PFSK-1 (cell line): ENCODE measurements at regions not wholly inside any gene's neighbourhood (a gene's known extent, or its start where the extent isn't known, plus 50 kb on each side); places are given as distances from the start of the nearest gene placed in this dataset.

Experiments
- FOXP2 ChIP-seq: optimal IDR thresholded peaks from 2 replicates; pipeline ENCODE3; 2011; ENCODE audit warnings: borderline replicate concordance, control low read depth, inconsistent platforms; ENCODE audit not compliant: insufficient read depth; ENCODE audit errors: extremely low read length, extremely low read depth
- POLR2AphosphoS5 ChIP-seq: IDR thresholded peaks from 2 replicates; pipeline ENCODE4 v1.6.1; 2012; ENCODE audit warnings: low read depth, mild to moderate bottlenecking, control low read depth, low read length, moderate library complexity
- REST ChIP-seq, 2 experiments: IDR thresholded peaks; 2 replicates each; pipeline versions ENCODE4 v1.6.1 to v1.8.0; 2011 to 2012; ENCODE audit warnings: low read depth in 2 of 2, low read length in 2 of 2, control low read depth in 1 of 2, inconsistent platforms in 1 of 2, mild to moderate bottlenecking in 1 of 2, moderate library complexity in 1 of 2; ENCODE audit not compliant: insufficient read depth in 1 of 2
- SIN3A ChIP-seq: IDR thresholded peaks from 2 replicates; pipeline ENCODE4 v1.6.1; 2012; ENCODE audit warnings: mild to moderate bottlenecking, low read length, moderate library complexity, borderline replicate concordance; ENCODE audit not compliant: insufficient read depth
- TAF1 ChIP-seq: IDR thresholded peaks from 2 replicates; pipeline ENCODE4 v1.6.1; 2012; ENCODE audit warnings: low read length, control low read depth, borderline replicate concordance; ENCODE audit not compliant: insufficient read depth

- no peak for TF ChIP-seq FOXP2
- no peak for TF ChIP-seq POLR2AphosphoS5
- no peak for TF ChIP-seq SIN3A
- TF ChIP-seq TAF1: no peak
- TF ChIP-seq REST (IDR thresholded peaks at IDR 0.05; ENCODE audit: insufficient read depth in 1 of 2, low read depth in 2 of 2, low read length in 2 of 2): no peak
Observed at GRCh38 chr6:168890306-168890980, 363.2 kb downstream of the THBS2 start.

GRCh38 chr6:168888786-168889345 lies 364.8 kb downstream of the THBS2 start:
- TF ChIP-seq FOXP2 (no peak), POLR2AphosphoS5 (no peak), TAF1 (no peak), SIN3A (no peak), REST (IDR thresholded peaks at IDR 0.05; ENCODE audit: insufficient read depth in 1 of 2, low read depth in 2 of 2, low read length in 2 of 2) (no peak)

- TF ChIP-seq TAF1: no peak
- TF ChIP-seq REST (IDR thresholded peaks at IDR 0.05; ENCODE audit: insufficient read depth in 1 of 2, low read depth in 2 of 2, low read length in 2 of 2): no peak
- TF ChIP-seq SIN3A: no peak
- no peak for TF ChIP-seq POLR2AphosphoS5
Observed at GRCh38 chr6:168888102-168888501, 365.5 kb downstream of the THBS2 start.

GRCh38 chr6:168887621-168888020 lies 366.0 kb downstream of the THBS2 start:
- TF ChIP-seq POLR2AphosphoS5: no peak
- TF ChIP-seq TAF1: no peak
- TF ChIP-seq FOXP2: no peak
- TF ChIP-seq REST (IDR thresholded peaks at IDR 0.05; ENCODE audit: insufficient read depth in 1 of 2, low read depth in 2 of 2, low read length in 2 of 2): no peak
- TF ChIP-seq SIN3A: no peak
